Stomach (tissue), 8 donors: ENCODE measurements at regions not wholly inside any gene's neighbourhood (a gene's known extent, or its start where the extent isn't known, plus 50 kb on each side); places are given as distances from the start of the nearest gene placed in this dataset.

Experiments used
- DNase-seq, 2 donors: peaks; one replicate each; pipeline versions ENCODE4 v3.0.0 to v3.0.0-alpha.2; 2013 to 2019
- H3K27ac ChIP-seq, 5 donors: fragments of 200-600 bp in 4 of 5; sonication (generic) in 4 of 5; one replicate each; pipeline ENCODE4 v1.5.1; 2013 to 2019; ENCODE audit warnings: mild to moderate bottlenecking in 1 of 5, moderate library complexity in 1 of 5
- H3K27me3 ChIP-seq, 3 donors: fragments of 200-600 bp; sonication (generic); one replicate each; pipeline ENCODE4 v1.5.1; 2017 to 2019; ENCODE audit warnings: mixed run types in 1 of 3
- H3K36me3 ChIP-seq, 4 donors: fragments of 200-600 bp; sonication (generic); 1 replicate in 3 of 4; 2 replicates in 1 of 4; pipeline ENCODE4 v1.5.1; 2016 to 2019
- H3K4me1 ChIP-seq, 4 donors: fragments of 200-600 bp; sonication (generic); one replicate each; pipeline ENCODE4 v1.5.1; 2016 to 2019
- H3K4me3 ChIP-seq, 4 donors: fragments of 200-600 bp; sonication (generic) in 3 of 4; one replicate each; pipeline ENCODE4 v1.5.1; 2016 to 2019; ENCODE audit warnings: mild to moderate bottlenecking in 1 of 4
- H3K9me3 ChIP-seq, 4 donors: fragments of 200-600 bp; sonication (generic); one replicate each; pipeline ENCODE4 v1.5.1; 2016 to 2019
- CTCF ChIP-seq, 7 experiments: fragments of 450-650 bp in 4 of 7; fragments of 200-600 bp in 3 of 7; sonication (generic) in 3 of 7; IDR thresholded peaks; one replicate each; pipeline ENCODE4 v1.5.1; 2016 to 2019; ENCODE audit warnings: antibody characterized with exemption in 7 of 7, control low read depth in 2 of 7, mild to moderate bottlenecking in 1 of 7
- EP300 ChIP-seq: sonication (generic); formaldehyde crosslinking; IDR thresholded peaks from one replicate; pipeline ENCODE4 v1.6.1; 2017; ENCODE audit warnings: antibody characterized with exemption
- POLR2A ChIP-seq, 4 donors: fragments of 450-650 bp; IDR thresholded peaks; one replicate each; pipeline ENCODE4 v1.6.1; 2016; ENCODE audit warnings: antibody characterized with exemption in 4 of 4, control low read depth in 2 of 4, mild to moderate bottlenecking in 1 of 4, moderate library complexity in 1 of 4
- POLR2AphosphoS5 ChIP-seq, 3 donors: sonication (generic); formaldehyde crosslinking; IDR thresholded peaks; one replicate each; pipeline ENCODE4 v1.6.1; 2016; ENCODE audit warnings: antibody characterized with exemption in 3 of 3
- WGBS, 5 donors: extraction: QIAGEN DNeasy Blood & Tissue Kit in 3 of 5; methylation state at CpG; one replicate each; pipeline versions ENCODE4 v1.1.5 to v1.1.7; 2013 to 2018; 5-methylcytosine and 5-hydroxymethylcytosine counted together
- intact Hi-C: fragments of 100-400 bp; cut with DNase I; formaldehyde crosslinking; loops from one replicate; pipeline ENCODE4 v1.15.1; 2023; ENCODE audit warnings: low total_unique reads
- donor health status: healthy with polysubstance abuse.
- donor health status: Bipolar disorder and iron deficiency.
- donor health status: healthy.

- no peak for DNase-seq
- no peaks in the 10 kb centered on the region for H3K36me3 ChIP-seq
- intact Hi-C loops, result no loop called here
- 63 to 84% (median 68%) methylated on average over 5 of the region's 5 CpGs for WGBS, 5 donors
- TF ChIP-seq POLR2A (IDR thresholded peaks at IDR 0.05) (no peak), POLR2AphosphoS5 (IDR thresholded peaks at IDR 0.05) (no peak), CTCF (IDR thresholded peaks at IDR 0.05) (no peak), EP300 (no peak)
- no peak overlapping the region for H3K27ac ChIP-seq
- H3K27me3 ChIP-seq, result no peaks in the 10 kb centered on the region
- H3K4me1 ChIP-seq, result no peaks in the 10 kb centered on the region
- H3K4me3 ChIP-seq, result no peak overlapping the region
- H3K9me3 ChIP-seq, result peaks cover 0 to 5% (median 0%) of the 10 kb centered on the region in 4 donors
These were observed 255.5 kb downstream of the KCTD12 start for GRCh38 chr13:76630629-76631230.

DNA sequence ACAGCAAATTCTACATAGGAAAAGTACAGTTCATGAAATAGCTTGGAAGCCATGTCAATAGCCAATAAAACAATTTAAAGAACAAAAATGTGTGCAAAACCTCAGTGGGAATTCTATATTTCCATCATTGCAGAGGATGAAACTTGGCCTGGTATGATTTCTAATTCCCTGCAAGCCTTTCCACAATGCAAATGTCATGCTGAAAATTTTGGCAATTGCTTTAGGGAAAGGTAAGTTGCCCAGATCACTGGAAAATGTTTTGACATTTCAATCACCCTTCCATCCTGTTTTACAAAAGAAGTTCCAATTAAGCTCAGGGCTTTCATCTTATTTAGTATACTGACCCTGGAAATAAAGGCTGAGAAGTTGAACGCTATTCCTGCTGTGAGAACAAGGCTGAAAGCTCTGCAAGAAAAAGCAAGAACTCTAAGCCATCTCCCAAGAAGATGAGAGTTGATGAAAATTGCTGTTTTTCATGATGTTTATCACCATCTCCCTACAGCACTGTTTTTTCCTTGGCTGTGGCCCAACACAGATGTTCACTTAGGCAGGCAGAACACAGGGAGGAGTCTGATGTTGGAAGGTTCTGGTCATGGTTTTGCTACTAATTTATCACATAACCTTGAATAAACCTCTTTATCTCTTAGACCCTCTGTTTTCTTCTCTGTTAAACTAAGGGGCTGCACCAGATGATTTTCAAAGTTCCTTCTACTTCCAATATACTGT lies 263.7 kb downstream of the KCTD12 start:
- Histone ChIP-seq H3K27me3 (no peaks in the 10 kb centered on the region), H3K36me3 (no peaks in the 10 kb centered on the region), H3K4me3 (no peak overlapping the region), H3K9me3 (peaks cover 0 to 3% (median 0%) of the 10 kb centered on the region in 4 donors), H3K27ac (no peak overlapping the region), H3K4me1 (peaks cover 0 to 7% (median 0%) of the 10 kb centered on the region in 4 donors)
- peak in 1 of 2 donors; percentile 40 for DNase-seq
- 51 to 81% (median 69%) methylated on average over 1 of the region's 1 CpG for WGBS, 5 donors
- TF ChIP-seq POLR2A (IDR thresholded peaks at IDR 0.05) (no peak), CTCF (IDR thresholded peaks at IDR 0.05) (no peak), EP300 (no peak), POLR2AphosphoS5 (IDR thresholded peaks at IDR 0.05) (no peak)
- intact Hi-C loops, result no loop called here

GRCh38 chr13:76621705-76622104 lies 264.5 kb downstream of the KCTD12 start:
- Histone ChIP-seq H3K4me1 (peaks cover 0 to 7% (median 0%) of the 10 kb centered on the region in 4 donors), H3K36me3 (no peaks in the 10 kb centered on the region), H3K27ac (no peak overlapping the region), H3K9me3 (no peaks in the 10 kb centered on the region), H3K27me3 (no peaks in the 10 kb centered on the region), H3K4me3 (no peak overlapping the region)
- TF ChIP-seq CTCF (IDR thresholded peaks at IDR 0.05) (no peak), POLR2A (IDR thresholded peaks at IDR 0.05) (no peak), EP300 (no peak), POLR2AphosphoS5 (IDR thresholded peaks at IDR 0.05) (no peak)
- intact Hi-C loops, result no loop called here
- DNase-seq, result no peak

DNA sequence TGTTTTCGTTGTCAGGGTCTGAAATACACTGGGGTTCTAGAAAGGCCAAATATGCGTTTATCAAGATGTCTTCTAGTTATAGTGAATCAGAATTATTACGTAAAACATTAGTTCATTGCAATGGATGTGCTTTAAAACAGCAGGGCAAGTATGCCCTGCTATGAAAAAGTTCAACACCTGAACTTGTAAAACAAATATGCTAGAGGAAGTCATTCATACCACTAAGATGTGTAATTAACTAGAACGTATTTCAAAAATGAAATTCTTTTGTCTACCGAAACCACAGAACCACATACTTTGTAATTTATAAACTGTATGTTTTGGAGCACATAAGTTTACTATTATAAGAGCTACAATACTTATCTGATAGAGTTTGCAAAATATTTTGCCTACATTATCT lies 266.2 kb downstream of the KCTD12 start:
- H3K36me3 ChIP-seq, result no peaks in the 10 kb centered on the region
- WGBS, 5 donors, result 74 to 84% (median 78%) methylated on average over 5 of the region's 5 CpGs
- no peak for DNase-seq
- H3K9me3 ChIP-seq, result no peaks in the 10 kb centered on the region
- intact Hi-C loops, result no loop called here
- TF ChIP-seq POLR2A (IDR thresholded peaks at IDR 0.05) (no peak), POLR2AphosphoS5 (IDR thresholded peaks at IDR 0.05) (no peak), EP300 (no peak), CTCF (IDR thresholded peaks at IDR 0.05) (no peak)
- H3K4me1 ChIP-seq, result peaks cover 0 to 7% (median 0%) of the 10 kb centered on the region in 4 donors
- no peaks in the 10 kb centered on the region for H3K27me3 ChIP-seq
- H3K27ac ChIP-seq, result no peak overlapping the region
- H3K4me3 ChIP-seq, result no peak overlapping the region
